Sigmoid colon (tissue), 4 donors: ENCODE measurements at regions not wholly inside any gene's neighbourhood (a gene's known extent, or its start where the extent isn't known, plus 50 kb on each side); places are given as distances from the start of the nearest gene placed in this dataset.

ENCODE experiments used
- POLR2A ChIP-seq, 2 donors: fragments of 450-650 bp; IDR thresholded peaks; one replicate each; pipeline ENCODE4 v1.6.1; 2016; ENCODE audit warnings: antibody characterized with exemption in 2 of 2, mild to moderate bottlenecking in 2 of 2, moderate library complexity in 2 of 2
- POLR2AphosphoS5 ChIP-seq, 4 donors: sonication (generic); formaldehyde crosslinking; IDR thresholded peaks; one replicate each; pipeline ENCODE4 v1.6.1; 2017; ENCODE audit warnings: antibody characterized with exemption in 4 of 4
- TF ChIP-seq, protein P1 (sequence below), 4 experiments: fragments of 450-650 bp in 3 of 4; fragments of 200-600 bp in 1 of 4; IDR thresholded peaks; one replicate each; pipeline ENCODE4 v1.5.1; 2016 to 2019; ENCODE audit warnings: antibody characterized with exemption in 4 of 4, mild to moderate bottlenecking in 3 of 4, moderate library complexity in 2 of 4

DNA sequence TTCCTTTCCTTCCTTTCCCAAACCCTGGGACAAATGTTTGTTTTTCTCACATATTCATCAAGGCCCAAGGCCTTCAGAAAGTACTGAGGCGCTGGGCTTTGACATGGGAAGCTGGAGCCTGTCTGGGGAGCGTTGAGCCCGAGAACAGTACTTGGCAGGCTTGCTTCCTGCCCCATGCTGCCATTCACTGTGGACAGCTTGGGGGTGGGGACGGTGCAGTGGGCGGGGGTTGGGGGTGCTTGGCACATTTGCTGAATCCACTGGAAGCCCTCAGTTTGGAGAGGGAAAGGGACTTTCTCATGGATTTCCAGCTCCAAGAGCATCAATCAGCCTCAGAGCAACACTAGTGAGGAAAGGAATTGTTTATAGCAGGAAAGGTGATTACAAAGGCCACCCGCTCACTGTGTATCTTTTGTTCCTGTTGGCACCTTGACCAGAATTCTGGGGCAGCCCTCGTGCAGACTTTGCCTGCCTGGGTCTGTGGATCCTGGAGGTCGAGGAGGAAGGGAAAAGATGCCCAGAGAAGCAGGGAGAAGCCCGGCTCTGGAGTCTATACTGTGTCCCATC is 199.8 kb upstream of the RGMA start:
- TF ChIP-seq, protein P1, sequence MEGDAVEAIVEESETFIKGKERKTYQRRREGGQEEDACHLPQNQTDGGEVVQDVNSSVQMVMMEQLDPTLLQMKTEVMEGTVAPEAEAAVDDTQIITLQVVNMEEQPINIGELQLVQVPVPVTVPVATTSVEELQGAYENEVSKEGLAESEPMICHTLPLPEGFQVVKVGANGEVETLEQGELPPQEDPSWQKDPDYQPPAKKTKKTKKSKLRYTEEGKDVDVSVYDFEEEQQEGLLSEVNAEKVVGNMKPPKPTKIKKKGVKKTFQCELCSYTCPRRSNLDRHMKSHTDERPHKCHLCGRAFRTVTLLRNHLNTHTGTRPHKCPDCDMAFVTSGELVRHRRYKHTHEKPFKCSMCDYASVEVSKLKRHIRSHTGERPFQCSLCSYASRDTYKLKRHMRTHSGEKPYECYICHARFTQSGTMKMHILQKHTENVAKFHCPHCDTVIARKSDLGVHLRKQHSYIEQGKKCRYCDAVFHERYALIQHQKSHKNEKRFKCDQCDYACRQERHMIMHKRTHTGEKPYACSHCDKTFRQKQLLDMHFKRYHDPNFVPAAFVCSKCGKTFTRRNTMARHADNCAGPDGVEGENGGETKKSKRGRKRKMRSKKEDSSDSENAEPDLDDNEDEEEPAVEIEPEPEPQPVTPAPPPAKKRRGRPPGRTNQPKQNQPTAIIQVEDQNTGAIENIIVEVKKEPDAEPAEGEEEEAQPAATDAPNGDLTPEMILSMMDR (IDR thresholded peaks at IDR 0.05): no peak
- TF ChIP-seq POLR2AphosphoS5 (IDR thresholded peaks at IDR 0.05): no peak
- TF ChIP-seq POLR2A (IDR thresholded peaks at IDR 0.05): no peak
